ENCODE measurements at regions not wholly inside any gene's neighbourhood (a gene's known extent, or its start where the extent isn't known, plus 50 kb on each side); places are given as distances from the start of the nearest gene placed in this dataset.

- Histone ChIP-seq H3K4me2 (ENCODE audit: low read depth, low read length, poor library complexity, severe bottlenecking) (no peak overlapping the region), H3K4me1 (ENCODE audit: insufficient read depth, low read length, poor library complexity, severe bottlenecking) (no peaks in the 10 kb centered on the region), H2AFZ (ENCODE audit: low read length) (no peak overlapping the region), H3K27me3 (ENCODE audit: insufficient read depth, low read length, poor library complexity, severe bottlenecking) (no peaks in the 10 kb centered on the region), H3F3A (ENCODE audit: low read depth) (no peaks in the 10 kb centered on the region), H3K9ac (ENCODE audit: low read depth, low read length, poor library complexity, severe bottlenecking) (no peak overlapping the region), H3K79me2 (ENCODE audit: insufficient read depth, low read length) (no peaks in the 10 kb centered on the region), H4K20me1 (ENCODE audit: insufficient read depth, low read length, poor library complexity, severe bottlenecking) (no peaks in the 10 kb centered on the region), H3K9me2 (replicated peaks; ENCODE audit: low read depth, low read length) (no peaks in the 10 kb centered on the region), H3K9me3 (ENCODE audit: insufficient read depth, low read depth, low read length) (no peaks in the 10 kb centered on the region), H3K4me3 (ENCODE audit: low read length, poor library complexity, severe bottlenecking) (no peak overlapping the region), H3K36me3 (ENCODE audit: insufficient read depth, low read length) (no peaks in the 10 kb centered on the region)
- TF ChIP-seq, protein P1, sequence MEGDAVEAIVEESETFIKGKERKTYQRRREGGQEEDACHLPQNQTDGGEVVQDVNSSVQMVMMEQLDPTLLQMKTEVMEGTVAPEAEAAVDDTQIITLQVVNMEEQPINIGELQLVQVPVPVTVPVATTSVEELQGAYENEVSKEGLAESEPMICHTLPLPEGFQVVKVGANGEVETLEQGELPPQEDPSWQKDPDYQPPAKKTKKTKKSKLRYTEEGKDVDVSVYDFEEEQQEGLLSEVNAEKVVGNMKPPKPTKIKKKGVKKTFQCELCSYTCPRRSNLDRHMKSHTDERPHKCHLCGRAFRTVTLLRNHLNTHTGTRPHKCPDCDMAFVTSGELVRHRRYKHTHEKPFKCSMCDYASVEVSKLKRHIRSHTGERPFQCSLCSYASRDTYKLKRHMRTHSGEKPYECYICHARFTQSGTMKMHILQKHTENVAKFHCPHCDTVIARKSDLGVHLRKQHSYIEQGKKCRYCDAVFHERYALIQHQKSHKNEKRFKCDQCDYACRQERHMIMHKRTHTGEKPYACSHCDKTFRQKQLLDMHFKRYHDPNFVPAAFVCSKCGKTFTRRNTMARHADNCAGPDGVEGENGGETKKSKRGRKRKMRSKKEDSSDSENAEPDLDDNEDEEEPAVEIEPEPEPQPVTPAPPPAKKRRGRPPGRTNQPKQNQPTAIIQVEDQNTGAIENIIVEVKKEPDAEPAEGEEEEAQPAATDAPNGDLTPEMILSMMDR (conservative IDR thresholded peaks at IDR 0.05; ENCODE audit: low read length), result no peak
- TF ChIP-seq EZH2phosphoT487 (IDR thresholded peaks at IDR 0.05; ENCODE audit: borderline replicate concordance), result no peak
Observed at GRCh38 chr16:75780669-75781068, 54.4 kb upstream of the CPHXL start.

- H3K9me3 ChIP-seq (ENCODE audit: insufficient read depth, low read depth, low read length), result no peaks in the 10 kb centered on the region
- H4K20me1 ChIP-seq (ENCODE audit: insufficient read depth, low read length, poor library complexity, severe bottlenecking), result no peaks in the 10 kb centered on the region
- no peaks in the 10 kb centered on the region for H3K9me2 ChIP-seq (replicated peaks; ENCODE audit: low read depth, low read length)
- no peaks in the 10 kb centered on the region for H3F3A ChIP-seq (ENCODE audit: low read depth)
- H3K4me1 ChIP-seq (ENCODE audit: insufficient read depth, low read length, poor library complexity, severe bottlenecking), result no peaks in the 10 kb centered on the region
- H3K79me2 ChIP-seq (ENCODE audit: insufficient read depth, low read length), result no peaks in the 10 kb centered on the region
- no peaks in the 10 kb centered on the region for H3K27me3 ChIP-seq (ENCODE audit: insufficient read depth, low read length, poor library complexity, severe bottlenecking)
- H3K36me3 ChIP-seq (ENCODE audit: insufficient read depth, low read length), result no peaks in the 10 kb centered on the region
- H2AFZ ChIP-seq (ENCODE audit: low read length), result no peak overlapping the region
- no peak overlapping the region for H3K4me2 ChIP-seq (ENCODE audit: low read depth, low read length, poor library complexity, severe bottlenecking)
- TF ChIP-seq, protein P1 (conservative IDR thresholded peaks at IDR 0.05; ENCODE audit: low read length), result no peak
- no peak for TF ChIP-seq EZH2phosphoT487 (IDR thresholded peaks at IDR 0.05; ENCODE audit: borderline replicate concordance)
- no peak overlapping the region for H3K9ac ChIP-seq (ENCODE audit: low read depth, low read length, poor library complexity, severe bottlenecking)
- H3K4me3 ChIP-seq (ENCODE audit: low read length, poor library complexity, severe bottlenecking), result no peak overlapping the region
Observed at GRCh38 chr16:75781683-75782343, 55.5 kb upstream of the CPHXL start.

GRCh38 chr16:75787440-75787839 is 61.1 kb upstream of the CPHXL start:
- Histone ChIP-seq H3K27me3 (ENCODE audit: insufficient read depth, low read length, poor library complexity, severe bottlenecking) (no peaks in the 10 kb centered on the region), H4K20me1 (ENCODE audit: insufficient read depth, low read length, poor library complexity, severe bottlenecking) (no peaks in the 10 kb centered on the region), H3K9me2 (replicated peaks; ENCODE audit: low read depth, low read length) (no peaks in the 10 kb centered on the region), H3K4me2 (ENCODE audit: low read depth, low read length, poor library complexity, severe bottlenecking) (no peak overlapping the region), H3K36me3 (ENCODE audit: insufficient read depth, low read length) (no peaks in the 10 kb centered on the region), H3K4me3 (ENCODE audit: low read length, poor library complexity, severe bottlenecking) (no peak overlapping the region), H3K9ac (ENCODE audit: low read depth, low read length, poor library complexity, severe bottlenecking) (no peak overlapping the region), H3K9me3 (ENCODE audit: insufficient read depth, low read depth, low read length) (no peaks in the 10 kb centered on the region), H3F3A (ENCODE audit: low read depth) (no peaks in the 10 kb centered on the region), H2AFZ (ENCODE audit: low read length) (no peak overlapping the region), H3K79me2 (ENCODE audit: insufficient read depth, low read length) (no peaks in the 10 kb centered on the region), H3K4me1 (ENCODE audit: insufficient read depth, low read length, poor library complexity, severe bottlenecking) (no peaks in the 10 kb centered on the region)
- TF ChIP-seq EZH2phosphoT487 (IDR thresholded peaks at IDR 0.05; ENCODE audit: borderline replicate concordance), result no peak
- TF ChIP-seq, protein P1 (conservative IDR thresholded peaks at IDR 0.05; ENCODE audit: low read length), result no peak

All from Loucy (cell line).